ENCODE measurements at regions not wholly inside any gene's neighbourhood (a gene's known extent, or its start where the extent isn't known, plus 50 kb on each side); places are given as distances from the start of the nearest gene placed in this dataset.
A peak's percentile ranks its signal among the peaks of the same experiment; 100 is the strongest.

- DNase-seq = peak; percentile 39
Measured at GRCh38 chr10:123582084-123582989, 83.8 kb upstream of the GPR26 start.

GRCh38 chr10:123583639-123584418 lies 82.3 kb upstream of the GPR26 start:
- peak; percentile 3 for DNase-seq

GRCh38 chr10:123584419-123584775 lies 81.8 kb upstream of the GPR26 start:
- no peak for DNase-seq

- no peak for DNase-seq
Measured at GRCh38 chr10:123585477-123586445, 80.4 kb upstream of the GPR26 start.

- no peak for DNase-seq
Measured at GRCh38 chr10:123587110-123587509, 79.0 kb upstream of the GPR26 start.

- DNase-seq = no peak
Measured at GRCh38 chr10:123588386-123588914, 77.7 kb upstream of the GPR26 start.

- no peak for DNase-seq
Measured at GRCh38 chr10:123595661-123596060, 70.5 kb upstream of the GPR26 start.

GRCh38 chr10:123597676-123598075 lies 68.5 kb upstream of the GPR26 start:
- no peak for DNase-seq

- no peak for DNase-seq
Measured at GRCh38 chr10:123599366-123599849, 66.7 kb upstream of the GPR26 start.

GRCh38 chr10:123600177-123600576 lies 66.0 kb upstream of the GPR26 start:
- no peak for DNase-seq

GRCh38 chr10:123603130-123603529 lies 63.0 kb upstream of the GPR26 start:
- no peak for DNase-seq

GRCh38 chr10:123604506-123604905 lies 61.6 kb upstream of the GPR26 start:
- no peak for DNase-seq

- no peak for DNase-seq
Measured at GRCh38 chr10:123606006-123606405, 60.1 kb upstream of the GPR26 start.

GRCh38 chr10:123606955-123607354 lies 59.2 kb upstream of the GPR26 start:
- no peak for DNase-seq

- DNase-seq = no peak
Measured at GRCh38 chr10:123607386-123607785, 58.8 kb upstream of the GPR26 start.

- DNase-seq = no peak
Measured at GRCh38 chr10:123608047-123608446, 58.1 kb upstream of the GPR26 start.

- no peak for DNase-seq
Measured at GRCh38 chr10:123611243-123611642, 54.9 kb upstream of the GPR26 start.

- no peak for DNase-seq
Measured at GRCh38 chr10:123611876-123612275, 54.3 kb upstream of the GPR26 start.

GRCh38 chr10:123613346-123613850 lies 52.8 kb upstream of the GPR26 start:
- no peak for DNase-seq

GRCh38 chr10:123614888-123615287 lies 51.3 kb upstream of the GPR26 start:
- DNase-seq = peak; percentile 1
